ENCODE measurements at regions not wholly inside any gene's neighbourhood (a gene's known extent, or its start where the extent isn't known, plus 50 kb on each side); places are given as distances from the start of the nearest gene placed in this dataset.
"Not testable (repeated sequence)": the region's sequence is repeated elsewhere in the genome, so short reads cannot be mapped to it uniquely, and the experiment has no call there.

GRCh38 chr10:3325954-3326750, 153.6 kb upstream of the PITRM1 start:
- no peak for DNase-seq

DNA sequence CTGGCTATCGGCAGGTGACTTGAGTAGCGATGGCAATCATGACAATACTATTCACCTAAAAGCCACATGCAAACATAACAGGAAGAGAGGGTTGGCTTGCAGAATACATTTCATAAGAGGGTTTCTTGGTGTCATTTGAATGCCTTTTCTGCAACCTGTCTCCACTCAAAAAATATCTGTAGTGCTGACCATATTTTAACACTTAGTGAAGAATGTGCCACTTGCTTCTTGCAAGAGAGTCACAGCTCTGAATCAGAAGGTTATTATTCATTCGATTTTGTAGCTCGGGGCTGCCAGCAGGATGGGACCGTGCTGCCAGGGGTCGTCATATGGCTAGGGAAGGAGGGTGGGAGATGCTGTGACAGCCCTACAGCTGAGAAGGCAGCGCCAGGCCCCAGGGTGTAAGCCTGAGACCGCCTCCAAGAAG, 152.0 kb upstream of the PITRM1 start:
- no peak for DNase-seq

GRCh38 chr10:3323865-3324498, 151.4 kb upstream of the PITRM1 start:
- DNase-seq: no peak

DNA sequence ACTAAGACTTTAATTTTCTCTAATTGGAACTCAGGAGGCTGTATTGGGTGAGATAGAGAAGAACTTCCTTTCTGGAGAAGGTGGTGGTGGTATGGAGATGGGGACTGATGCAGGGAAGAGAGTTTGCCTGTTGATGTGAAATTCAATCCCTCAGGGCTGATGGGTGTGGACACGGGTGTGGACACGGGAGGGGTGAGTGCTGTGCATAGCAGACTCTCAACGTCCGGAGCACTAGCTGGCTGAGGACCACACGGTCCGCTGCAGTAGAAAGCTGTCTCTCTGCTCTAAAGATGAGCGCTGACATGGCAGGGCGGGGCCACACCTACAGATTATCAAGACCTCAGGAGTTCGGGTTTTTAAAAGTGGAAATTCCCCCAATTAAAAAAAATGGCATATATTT, 148.5 kb upstream of the PITRM1 start:
- no peak for DNase-seq

DNA sequence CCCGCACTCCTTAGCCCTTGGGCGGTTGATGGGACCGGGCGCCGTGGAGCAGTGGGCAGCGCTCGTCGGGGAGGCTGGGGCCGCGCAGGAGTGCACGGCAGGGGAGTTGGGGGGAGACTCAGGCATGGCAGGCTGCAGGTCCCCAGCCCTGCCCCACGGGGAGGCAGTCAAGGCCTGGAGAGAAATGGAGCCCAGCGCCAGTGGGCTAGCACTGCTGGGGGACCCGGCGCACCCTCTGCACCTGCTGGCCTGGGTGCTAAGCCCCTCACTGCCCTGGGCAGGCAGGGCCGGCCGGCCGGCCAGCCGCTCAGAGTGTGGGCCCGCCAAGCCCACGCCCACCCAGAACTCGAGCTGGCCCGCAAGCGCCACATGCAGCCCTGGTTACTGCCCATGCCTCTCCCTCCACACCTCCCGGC, 147.2 kb upstream of the PITRM1 start:
- no peak for DNase-seq

DNA sequence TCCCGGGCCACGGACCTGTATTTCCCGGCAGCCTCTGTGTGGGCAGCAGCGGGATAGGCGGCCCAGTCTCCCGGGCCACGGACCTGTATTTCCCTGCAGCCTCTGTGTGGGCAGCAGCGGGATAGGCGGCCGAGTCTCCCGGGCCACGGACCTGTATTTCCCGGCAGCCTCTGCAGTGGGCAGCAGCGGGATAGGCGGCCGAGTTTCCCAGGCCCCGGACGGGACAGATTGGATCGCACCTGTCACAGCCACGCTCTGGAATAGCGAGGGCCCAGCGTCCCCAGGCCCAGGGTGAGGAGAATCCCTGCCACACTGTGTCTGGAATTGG, 145.9 kb upstream of the PITRM1 start:
- DNase-seq: not testable (repeated sequence)

- not testable (repeated sequence) for DNase-seq
These were observed 145.2 kb upstream of the PITRM1 start for GRCh38 chr10:3317553-3318479.

DNA sequence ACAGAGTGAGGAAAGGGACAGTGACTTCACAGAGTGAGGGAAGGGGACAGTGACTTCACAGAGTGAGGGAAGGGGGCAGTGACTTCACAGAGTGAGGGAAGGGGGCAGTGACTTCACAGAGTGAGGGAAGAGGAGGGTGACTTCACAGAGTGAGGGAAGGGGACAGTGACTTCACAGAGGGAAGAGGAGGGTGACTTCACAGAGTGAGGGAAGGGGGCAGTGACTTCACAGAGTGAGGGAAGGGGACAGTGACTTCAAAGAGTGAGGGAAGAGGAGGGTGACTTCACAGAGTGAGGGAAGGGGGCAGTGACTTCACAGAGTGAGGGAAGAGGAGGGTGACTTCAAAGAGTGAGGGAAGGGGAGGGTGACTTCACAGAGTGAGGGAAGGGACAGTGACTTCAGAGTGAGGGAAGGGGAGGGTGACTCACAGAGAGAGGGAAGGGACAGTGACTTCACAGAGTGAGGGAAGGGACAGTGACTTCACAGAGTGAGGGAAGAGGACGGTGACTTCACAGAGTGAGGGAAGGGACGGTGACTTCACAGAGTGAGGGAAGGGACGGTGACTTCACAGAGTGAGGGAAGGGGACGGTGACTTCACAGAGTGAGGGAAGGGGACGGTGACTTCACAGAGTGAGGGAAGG, 142.0 kb upstream of the PITRM1 start:
- not testable (repeated sequence) for DNase-seq

DNA sequence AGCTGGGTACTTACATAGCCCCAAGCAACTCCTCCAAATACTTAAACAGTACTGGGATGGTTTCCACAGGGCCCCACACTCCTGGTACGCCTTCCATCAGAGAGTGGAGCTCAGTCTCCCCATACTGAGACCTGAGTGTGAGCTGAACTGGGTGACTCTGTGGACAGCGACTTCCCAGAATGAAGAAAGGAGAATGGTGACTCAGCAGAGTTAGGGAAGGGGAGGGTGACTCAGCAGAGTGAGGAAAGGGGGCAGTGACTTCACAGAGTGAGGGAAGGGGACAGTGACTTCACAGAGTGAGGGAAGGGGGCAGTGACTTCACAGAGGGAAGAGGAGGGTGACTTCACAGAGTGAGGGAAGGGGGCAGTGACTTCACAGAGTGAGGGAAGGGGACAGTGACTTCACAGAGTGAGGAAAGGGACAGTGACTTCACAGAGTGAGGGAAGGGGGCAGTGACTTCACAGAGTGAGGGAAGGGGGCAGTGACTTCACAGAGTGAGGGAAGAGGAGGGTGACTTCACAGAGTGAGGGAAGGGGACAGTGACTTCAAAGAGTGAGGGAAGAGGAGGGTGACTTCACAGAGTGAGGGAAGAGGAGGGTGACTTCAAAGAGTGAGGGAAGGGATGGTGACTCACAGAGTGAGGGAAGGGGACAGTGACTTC, 141.3 kb upstream of the PITRM1 start:
- not testable (repeated sequence) for DNase-seq

DNA sequence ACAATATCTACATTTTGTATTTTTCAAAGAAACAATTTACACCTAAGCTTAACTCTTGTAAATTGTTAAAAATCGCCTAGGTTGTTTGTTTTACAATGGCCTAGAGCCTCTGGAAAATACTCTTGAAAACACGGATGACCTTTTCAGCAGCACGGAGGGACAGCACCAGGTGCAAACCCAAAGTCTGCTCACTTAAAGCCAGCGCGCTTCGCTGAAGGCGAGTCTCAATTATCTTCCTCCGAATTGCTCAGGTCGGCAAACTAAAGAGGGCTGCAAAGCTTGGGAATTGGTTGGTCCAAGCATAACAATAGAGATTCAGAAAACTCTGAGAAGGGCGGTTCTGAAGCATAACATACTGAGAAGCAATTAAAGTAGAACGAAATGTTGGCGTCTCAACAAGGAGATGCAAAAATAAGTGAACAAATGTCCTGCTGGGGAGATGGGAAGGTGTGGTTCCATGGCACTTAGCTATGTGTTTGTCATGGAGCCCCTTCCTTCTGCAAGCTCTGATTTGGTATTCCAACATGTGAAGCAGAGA, 139.9 kb upstream of the PITRM1 start:
- DNase-seq: no peak

DNA sequence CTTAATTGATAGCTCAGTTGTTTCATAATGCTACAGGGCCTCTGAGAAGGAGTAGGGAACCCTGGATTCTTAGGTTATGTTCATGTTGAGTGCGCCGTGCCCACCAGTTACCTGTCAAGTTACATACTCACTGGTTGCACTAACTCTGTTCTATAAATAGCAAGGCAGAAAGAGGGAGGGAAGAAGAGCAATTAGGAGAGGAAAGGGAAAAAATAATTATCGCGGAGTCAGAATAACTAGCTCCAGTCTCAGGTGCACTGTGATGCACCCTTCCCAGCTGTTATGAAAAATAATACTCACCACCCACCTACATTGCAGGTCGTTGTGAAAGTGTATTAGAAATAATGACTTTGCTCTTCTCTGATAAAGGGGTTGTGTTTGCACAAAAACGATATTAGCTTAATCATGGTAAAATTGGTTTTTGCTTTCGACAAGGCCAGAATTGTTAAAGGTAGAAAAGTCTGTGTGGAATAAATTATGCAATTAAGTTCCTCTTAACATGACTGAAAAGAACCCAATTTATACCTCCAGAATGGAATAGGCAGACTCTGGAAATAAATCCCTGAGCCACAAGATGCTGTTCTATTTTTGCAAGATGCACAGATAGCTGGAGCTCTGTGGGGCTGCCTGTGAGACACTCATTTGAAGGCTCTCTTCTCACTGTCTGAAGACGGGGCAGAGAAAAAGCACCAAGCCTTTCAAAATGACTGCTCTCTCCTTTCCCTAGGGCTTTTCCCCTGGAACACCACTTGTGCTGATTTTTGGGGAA, 137.6 kb upstream of the PITRM1 start:
- no peak for DNase-seq

- no peak for DNase-seq
These were observed 133.5 kb upstream of the PITRM1 start for GRCh38 chr10:3306050-3306449.

DNA sequence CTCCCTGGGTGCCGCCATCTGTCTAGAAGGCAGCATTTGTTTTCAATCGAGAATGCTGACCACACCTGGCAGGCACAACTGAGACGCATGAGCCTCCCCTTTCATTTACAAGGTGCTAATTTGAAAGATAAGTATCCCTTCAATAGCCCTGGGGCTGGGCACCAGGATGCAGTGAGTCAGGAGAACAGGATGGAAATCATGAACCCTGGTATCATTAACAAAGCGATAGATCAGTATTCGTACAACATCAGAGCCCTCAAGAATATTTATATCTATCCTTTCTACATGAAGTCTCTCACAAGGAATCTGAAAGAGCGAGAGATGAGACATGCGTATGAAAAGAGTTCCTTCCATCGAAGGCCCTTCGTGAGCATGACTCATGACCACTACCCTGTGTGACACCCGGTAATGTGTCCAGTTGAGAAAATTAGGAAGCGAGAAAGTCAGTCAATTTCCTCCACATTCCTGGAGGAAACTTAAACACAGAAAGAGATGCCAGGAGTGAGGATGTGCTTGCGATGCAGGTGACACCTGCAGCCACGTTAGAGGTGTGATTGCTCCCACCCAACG, 123.1 kb upstream of the PITRM1 start:
- DNase-seq: no peak

DNA sequence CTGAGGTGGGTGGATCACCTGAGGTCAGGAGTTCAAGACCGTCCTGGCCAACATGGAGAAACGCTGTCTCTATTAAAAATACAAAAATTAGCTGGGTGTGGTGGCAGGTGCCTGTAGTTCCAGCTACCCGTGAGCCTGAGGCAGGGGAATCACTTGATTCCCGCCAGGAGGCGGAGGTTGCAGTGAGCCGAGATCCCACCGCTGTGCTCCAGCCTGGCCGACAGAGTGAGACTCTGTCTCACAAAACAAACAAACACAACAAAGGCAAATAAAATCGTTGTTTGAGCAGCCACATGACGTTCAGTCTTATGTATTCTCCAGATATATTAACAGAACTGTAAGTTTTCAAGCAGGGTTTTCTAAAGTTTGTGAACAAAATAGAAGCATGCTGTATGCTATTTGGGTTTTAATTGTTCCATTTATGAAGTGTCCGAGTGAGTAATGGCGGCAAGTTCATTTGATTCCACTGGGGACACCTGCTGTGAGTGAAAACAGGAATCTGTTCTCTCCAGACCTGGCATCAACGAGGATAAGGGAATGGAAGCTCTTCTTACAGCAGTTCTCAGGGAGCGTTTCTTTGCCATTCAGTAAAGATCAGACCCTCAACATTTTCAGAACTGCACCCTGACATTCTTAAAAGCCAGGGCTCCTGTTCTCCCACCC, 122.5 kb upstream of the PITRM1 start:
- no peak for DNase-seq

GRCh38 chr10:3293581-3294431, 121.2 kb upstream of the PITRM1 start:
- DNase-seq: no peak

- no peak for DNase-seq
These were observed 120.1 kb upstream of the PITRM1 start for GRCh38 chr10:3292636-3293035.

DNA sequence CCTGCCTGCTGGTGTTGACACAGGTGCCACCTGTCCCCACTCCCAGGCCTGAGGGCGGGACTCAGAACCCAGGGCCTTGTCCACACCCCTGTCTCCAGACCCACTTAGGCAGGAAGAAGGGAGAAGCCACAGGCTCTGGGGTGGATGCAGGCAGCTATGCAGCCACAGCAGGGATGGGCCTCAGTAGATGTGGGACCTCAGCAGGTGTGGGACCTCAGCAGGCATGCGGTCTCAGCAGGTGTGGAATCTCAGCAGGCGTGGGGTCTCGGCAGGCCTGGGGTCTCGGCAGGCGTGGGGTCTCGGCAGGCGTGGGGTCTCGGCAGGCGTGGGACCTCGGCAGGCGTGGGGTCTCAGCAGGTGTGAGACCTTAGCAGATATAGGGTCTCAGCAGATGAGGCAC, 118.0 kb upstream of the PITRM1 start:
- DNase-seq: no peak

DNA sequence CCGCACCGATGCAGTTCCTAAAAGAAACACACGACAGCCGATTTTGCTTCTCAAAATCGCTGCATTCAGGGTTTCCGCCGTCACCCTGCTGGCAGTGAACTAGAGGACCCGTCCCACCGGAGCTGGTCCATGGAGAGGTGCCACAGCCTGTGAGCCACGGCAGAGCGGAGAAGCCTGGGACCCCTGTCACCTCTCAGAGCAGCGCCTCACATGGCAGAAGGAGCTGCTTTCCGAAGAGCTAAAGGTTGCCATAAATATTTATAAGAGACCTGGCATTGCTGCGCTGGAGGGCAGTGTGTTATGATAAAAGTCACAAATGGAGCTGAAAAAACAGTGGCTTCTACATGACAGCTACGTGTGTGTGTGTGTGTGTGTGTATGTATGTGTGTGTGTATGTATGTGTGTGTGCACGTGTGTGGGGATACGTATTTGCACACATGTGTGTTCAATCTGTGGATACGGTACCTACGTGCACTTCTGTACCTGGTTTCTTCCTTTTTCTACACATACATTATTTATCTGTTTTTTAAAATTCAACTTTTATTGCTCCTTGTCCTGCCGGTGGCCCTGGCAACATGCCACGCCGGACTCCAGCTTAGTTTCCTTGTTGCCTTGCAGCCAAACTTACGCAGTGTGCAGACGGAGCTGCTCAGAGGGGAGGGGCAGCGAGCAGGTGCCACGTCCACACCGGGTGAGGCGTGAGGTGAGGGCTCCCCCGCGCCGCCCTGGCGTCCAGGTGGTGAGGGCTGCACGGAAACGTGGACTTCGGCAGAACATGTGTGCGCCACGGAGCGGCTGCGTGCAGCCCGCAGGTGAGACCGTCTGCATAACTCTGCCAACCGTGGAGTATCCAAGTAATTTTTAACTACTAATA, 115.2 kb upstream of the PITRM1 start:
- no peak for DNase-seq

- DNase-seq: no peak
These were observed 110.1 kb upstream of the PITRM1 start for GRCh38 chr10:3282674-3283017.
